ENCODE measurements at regions not wholly inside any gene's neighbourhood (a gene's known extent, or its start where the extent isn't known, plus 50 kb on each side); places are given as distances from the start of the nearest gene placed in this dataset.
A peak's percentile ranks its signal among the peaks of the same experiment; 100 is the strongest.

GRCh38 chr15:92224843-92225242 is 168.8 kb upstream of the ST8SIA2 start:
- H3K9me3 Mint-ChIP-seq: no peaks in the 10 kb centered on the region
- peak; percentile 16 for DNase-seq
- intact Hi-C loops (cut with micrococcal nuclease): no loop called here
- no peaks in the 10 kb centered on the region for H3K4me1 Mint-ChIP-seq
- H3K27me3 Mint-ChIP-seq: peaks cover 3% of the 10 kb centered on the region
- no peak overlapping the region for H3K4me3 Mint-ChIP-seq
- no peak overlapping the region for H3K27ac Mint-ChIP-seq
- H3K36me3 Mint-ChIP-seq (ENCODE audit: low read depth): no peaks in the 10 kb centered on the region

- Mint-ChIP-seq H3K27ac (no peak overlapping the region), H3K27me3 (peaks cover 3% of the 10 kb centered on the region), H3K4me3 (no peak overlapping the region), H3K4me1 (no peaks in the 10 kb centered on the region), H3K36me3 (ENCODE audit: low read depth) (no peaks in the 10 kb centered on the region), H3K9me3 (no peaks in the 10 kb centered on the region)
- DNase-seq: peak; percentile 55
- intact Hi-C loops (cut with micrococcal nuclease): loop anchor here (2.0 kb wide), 1 partner anchor 129 kb away; no protein-coding TSS in a partner anchor
Measured at GRCh38 chr15:92226020-92226612, 167.6 kb upstream of the ST8SIA2 start.

GRCh38 chr15:92228830-92229229 is 164.9 kb upstream of the ST8SIA2 start:
- Mint-ChIP-seq H3K27me3 (peaks cover 4% of the 10 kb centered on the region), H3K36me3 (ENCODE audit: low read depth) (no peaks in the 10 kb centered on the region), H3K4me3 (no peak overlapping the region), H3K27ac (no peak overlapping the region), H3K4me1 (no peaks in the 10 kb centered on the region), H3K9me3 (no peaks in the 10 kb centered on the region)
- intact Hi-C loops (cut with micrococcal nuclease): no loop called here
- DNase-seq: no peak

GRCh38 chr15:92231461-92231860 is 162.2 kb upstream of the ST8SIA2 start:
- no peak for DNase-seq
- intact Hi-C loops (cut with micrococcal nuclease): no loop called here
- Mint-ChIP-seq H3K9me3 (no peaks in the 10 kb centered on the region), H3K27me3 (peaks cover 9% of the 10 kb centered on the region), H3K4me3 (no peak overlapping the region), H3K4me1 (no peaks in the 10 kb centered on the region), H3K36me3 (ENCODE audit: low read depth) (no peaks in the 10 kb centered on the region), H3K27ac (no peak overlapping the region)

GRCh38 chr15:92232317-92232716 is 161.4 kb upstream of the ST8SIA2 start:
- DNase-seq: no peak
- Mint-ChIP-seq H3K4me3 (no peak overlapping the region), H3K9me3 (no peaks in the 10 kb centered on the region), H3K4me1 (no peaks in the 10 kb centered on the region), H3K27me3 (peaks cover 15% of the 10 kb centered on the region), H3K36me3 (ENCODE audit: low read depth) (no peaks in the 10 kb centered on the region), H3K27ac (no peak overlapping the region)
- intact Hi-C loops (cut with micrococcal nuclease): no loop called here

GRCh38 chr15:92232876-92233275 is 160.8 kb upstream of the ST8SIA2 start:
- no peak for DNase-seq
- Mint-ChIP-seq H3K27me3 (peaks cover 15% of the 10 kb centered on the region), H3K4me1 (no peaks in the 10 kb centered on the region), H3K36me3 (ENCODE audit: low read depth) (no peaks in the 10 kb centered on the region), H3K9me3 (no peaks in the 10 kb centered on the region), H3K4me3 (no peak overlapping the region), H3K27ac (no peak overlapping the region)
- intact Hi-C loops (cut with micrococcal nuclease): no loop called here

- intact Hi-C loops (cut with micrococcal nuclease): no loop called here
- H3K4me3 Mint-ChIP-seq: no peak overlapping the region
- H3K36me3 Mint-ChIP-seq (ENCODE audit: low read depth): no peaks in the 10 kb centered on the region
- H3K4me1 Mint-ChIP-seq: no peaks in the 10 kb centered on the region
- no peak for DNase-seq
- peaks cover 21% of the 10 kb centered on the region for H3K27me3 Mint-ChIP-seq
- no peak overlapping the region for H3K27ac Mint-ChIP-seq
- H3K9me3 Mint-ChIP-seq: no peaks in the 10 kb centered on the region
Measured at GRCh38 chr15:92243227-92243626, 150.5 kb upstream of the ST8SIA2 start.

GRCh38 chr15:92244703-92245102 is 149.0 kb upstream of the ST8SIA2 start:
- H3K4me3 Mint-ChIP-seq: no peak overlapping the region
- H3K36me3 Mint-ChIP-seq (ENCODE audit: low read depth): no peaks in the 10 kb centered on the region
- no peak overlapping the region for H3K27ac Mint-ChIP-seq
- DNase-seq: no peak
- H3K4me1 Mint-ChIP-seq: no peaks in the 10 kb centered on the region
- peaks cover 19% of the 10 kb centered on the region for H3K27me3 Mint-ChIP-seq
- intact Hi-C loops (cut with micrococcal nuclease): no loop called here
- no peaks in the 10 kb centered on the region for H3K9me3 Mint-ChIP-seq

GRCh38 chr15:92247649-92248242 is 145.9 kb upstream of the ST8SIA2 start:
- Mint-ChIP-seq H3K36me3 (ENCODE audit: low read depth) (no peaks in the 10 kb centered on the region), H3K27ac (no peak overlapping the region), H3K4me3 (no peak overlapping the region), H3K4me1 (no peaks in the 10 kb centered on the region), H3K9me3 (no peaks in the 10 kb centered on the region), H3K27me3 (peaks cover 19% of the 10 kb centered on the region)
- no peak for DNase-seq
- intact Hi-C loops (cut with micrococcal nuclease): no loop called here

GRCh38 chr15:92266796-92267685 is 126.6 kb upstream of the ST8SIA2 start:
- Mint-ChIP-seq H3K4me3 (no peak overlapping the region), H3K9me3 (no peaks in the 10 kb centered on the region), H3K4me1 (no peaks in the 10 kb centered on the region), H3K27me3 (peaks cover 8% of the 10 kb centered on the region), H3K27ac (no peak overlapping the region), H3K36me3 (ENCODE audit: low read depth) (no peaks in the 10 kb centered on the region)
- intact Hi-C loops (cut with micrococcal nuclease): no loop called here
- DNase-seq: no peak

GRCh38 chr15:92268900-92269299 is 124.8 kb upstream of the ST8SIA2 start:
- no peaks in the 10 kb centered on the region for H3K9me3 Mint-ChIP-seq
- no peak for DNase-seq
- peaks cover 8% of the 10 kb centered on the region for H3K27me3 Mint-ChIP-seq
- no peaks in the 10 kb centered on the region for H3K36me3 Mint-ChIP-seq (ENCODE audit: low read depth)
- H3K4me3 Mint-ChIP-seq: no peak overlapping the region
- intact Hi-C loops (cut with micrococcal nuclease): no loop called here
- H3K27ac Mint-ChIP-seq: no peak overlapping the region
- H3K4me1 Mint-ChIP-seq: no peaks in the 10 kb centered on the region

- H3K4me1 Mint-ChIP-seq: no peaks in the 10 kb centered on the region
- no peaks in the 10 kb centered on the region for H3K9me3 Mint-ChIP-seq
- no peaks in the 10 kb centered on the region for H3K36me3 Mint-ChIP-seq (ENCODE audit: low read depth)
- no peak for DNase-seq
- peaks cover 3% of the 10 kb centered on the region for H3K27me3 Mint-ChIP-seq
- H3K27ac Mint-ChIP-seq: no peak overlapping the region
- no peak overlapping the region for H3K4me3 Mint-ChIP-seq
- intact Hi-C loops (cut with micrococcal nuclease): no loop called here
Measured at GRCh38 chr15:92271179-92271578, 122.5 kb upstream of the ST8SIA2 start.

- no peaks in the 10 kb centered on the region for H3K4me1 Mint-ChIP-seq
- intact Hi-C loops (cut with micrococcal nuclease): no loop called here
- no peaks in the 10 kb centered on the region for H3K9me3 Mint-ChIP-seq
- no peaks in the 10 kb centered on the region for H3K36me3 Mint-ChIP-seq (ENCODE audit: low read depth)
- no peak overlapping the region for H3K4me3 Mint-ChIP-seq
- no peak overlapping the region for H3K27ac Mint-ChIP-seq
- peaks cover 3% of the 10 kb centered on the region for H3K27me3 Mint-ChIP-seq
- no peak for DNase-seq
Measured at GRCh38 chr15:92272106-92272505, 121.6 kb upstream of the ST8SIA2 start.

GRCh38 chr15:92273286-92273685 is 120.4 kb upstream of the ST8SIA2 start:
- Mint-ChIP-seq H3K36me3 (ENCODE audit: low read depth) (no peaks in the 10 kb centered on the region), H3K4me1 (no peaks in the 10 kb centered on the region), H3K4me3 (no peak overlapping the region), H3K27me3 (peaks cover 7% of the 10 kb centered on the region), H3K27ac (no peak overlapping the region), H3K9me3 (no peaks in the 10 kb centered on the region)
- DNase-seq: no peak
- intact Hi-C loops (cut with micrococcal nuclease): no loop called here

Measured in activated CD4-positive, alpha-beta T cell treated with anti-CD3 and anti-CD28 coated beads, Interleukin-2, amount 10 ng/mL, durations not matched to agents 24 days and 14 days (primary cell).